MCF 10A (cell line): ENCODE measurements at regions not wholly inside any gene's neighbourhood (a gene's known extent, or its start where the extent isn't known, plus 50 kb on each side); places are given as distances from the start of the nearest gene placed in this dataset.

Experiments
- BruUV-seq: library from RNA; stranded (reverse); fragments of 400-500 nt; replicated peaks from 2 replicates; lab custom pipeline; 2021; lab: Mats Ljungman, UMichigan
- CTCF ChIA-PET: fragments of 300-600 bp; sonication (Branson Sonifier 250); formaldehyde crosslinking; extraction: SDS; loops from one replicate; lab custom pipeline; 2021; ENCODE audit warnings: antibody characterized with exemption, inconsistent platforms; lab: Yijun Ruan, JAX
- POLR2A ChIA-PET: fragments of 300-600, 350-650 bp; sonication (Branson Sonifier 250); formaldehyde crosslinking; extraction: SDS; loops from one replicate; lab custom pipeline; 2020; ENCODE audit warnings: antibody characterized with exemption, inconsistent platforms; lab: Yijun Ruan, JAX
- DNase-seq: peaks from one replicate; pipeline ENCODE4 v3.0.0-alpha.2; 2018; ENCODE audit not compliant: unreplicated experiment
- H3K27ac Mint-ChIP-seq: one replicate; pipeline ENCODE4 v1.8.0; 2022; ENCODE audit warnings: mild to moderate bottlenecking, low read depth, mixed read lengths; ENCODE audit not compliant: unreplicated experiment
- H3K27me3 Mint-ChIP-seq: one replicate; pipeline ENCODE4 v1.8.0; 2022; ENCODE audit warnings: mixed read lengths; ENCODE audit not compliant: insufficient read depth, unreplicated experiment
- H3K36me3 Mint-ChIP-seq: one replicate; pipeline ENCODE4 v1.8.0; 2022; ENCODE audit warnings: mild to moderate bottlenecking, moderate library complexity, mixed read lengths; ENCODE audit not compliant: insufficient read depth, unreplicated experiment
- H3K4me1 Mint-ChIP-seq: one replicate; pipeline ENCODE4 v1.8.0; 2022; ENCODE audit warnings: mixed read lengths; ENCODE audit not compliant: insufficient read depth, unreplicated experiment
- H3K4me3 Mint-ChIP-seq: one replicate; pipeline ENCODE4 v1.8.0; 2022; ENCODE audit warnings: mild to moderate bottlenecking, moderate library complexity, mixed read lengths; ENCODE audit not compliant: unreplicated experiment
- H3K9me3 Mint-ChIP-seq: one replicate; pipeline ENCODE4 v1.8.0; 2022; ENCODE audit warnings: mixed read lengths; ENCODE audit not compliant: unreplicated experiment
- intact Hi-C: fragments of 100-400 bp; cut with micrococcal nuclease; formaldehyde crosslinking; loops from 2 replicates; pipeline ENCODE4 v1.14.1; 2022
- TF ChIP-seq, protein P1 (sequence below): fragments of 200-600 bp; IDR thresholded peaks from one replicate; pipeline ENCODE4 v1.8.0; 2022; ENCODE audit warnings: antibody characterized with exemption, mild to moderate bottlenecking; ENCODE audit not compliant: unreplicated experiment

DNA sequence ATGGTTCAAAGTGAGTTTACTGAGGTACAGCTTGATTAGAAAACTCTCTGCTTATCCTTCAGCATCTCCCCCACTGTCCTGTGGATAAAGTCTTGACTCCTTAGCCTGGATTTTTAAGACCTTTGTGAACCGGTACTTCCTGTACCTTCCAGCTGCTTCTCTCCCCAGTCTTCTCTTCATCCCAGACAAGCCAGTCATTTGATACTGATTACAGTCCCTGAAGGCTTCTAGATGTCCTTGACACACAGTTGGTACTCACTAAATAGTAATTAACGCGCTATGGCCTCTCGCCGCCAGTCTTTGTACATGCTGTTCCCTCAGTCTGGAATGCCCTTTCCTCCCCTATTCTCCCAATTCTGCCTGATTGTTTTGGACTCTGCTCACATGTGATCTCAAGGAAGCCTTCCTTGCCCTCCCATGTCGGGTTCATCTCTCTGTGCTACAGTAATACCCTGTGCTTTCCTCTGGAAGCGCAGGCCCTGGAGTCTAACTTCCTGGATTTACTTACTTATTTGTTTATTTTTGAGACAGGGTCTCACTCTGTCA, 50.6 kb upstream of the PTGR2 start:
- Mint-ChIP-seq H3K27me3 (no peaks in the 10 kb centered on the region), H3K36me3 (no peaks in the 10 kb centered on the region), H3K4me1 (peaks cover 26% of the 10 kb centered on the region), H3K27ac (peak overlapping the region; percentile 53), H3K9me3 (no peaks in the 10 kb centered on the region), H3K4me3 (no peak overlapping the region)
- BruUV-seq = no TSS peak
- no peak for DNase-seq
- intact Hi-C loops = no loop called here
- TF ChIP-seq, protein P1, sequence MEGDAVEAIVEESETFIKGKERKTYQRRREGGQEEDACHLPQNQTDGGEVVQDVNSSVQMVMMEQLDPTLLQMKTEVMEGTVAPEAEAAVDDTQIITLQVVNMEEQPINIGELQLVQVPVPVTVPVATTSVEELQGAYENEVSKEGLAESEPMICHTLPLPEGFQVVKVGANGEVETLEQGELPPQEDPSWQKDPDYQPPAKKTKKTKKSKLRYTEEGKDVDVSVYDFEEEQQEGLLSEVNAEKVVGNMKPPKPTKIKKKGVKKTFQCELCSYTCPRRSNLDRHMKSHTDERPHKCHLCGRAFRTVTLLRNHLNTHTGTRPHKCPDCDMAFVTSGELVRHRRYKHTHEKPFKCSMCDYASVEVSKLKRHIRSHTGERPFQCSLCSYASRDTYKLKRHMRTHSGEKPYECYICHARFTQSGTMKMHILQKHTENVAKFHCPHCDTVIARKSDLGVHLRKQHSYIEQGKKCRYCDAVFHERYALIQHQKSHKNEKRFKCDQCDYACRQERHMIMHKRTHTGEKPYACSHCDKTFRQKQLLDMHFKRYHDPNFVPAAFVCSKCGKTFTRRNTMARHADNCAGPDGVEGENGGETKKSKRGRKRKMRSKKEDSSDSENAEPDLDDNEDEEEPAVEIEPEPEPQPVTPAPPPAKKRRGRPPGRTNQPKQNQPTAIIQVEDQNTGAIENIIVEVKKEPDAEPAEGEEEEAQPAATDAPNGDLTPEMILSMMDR = no peak
- POLR2A ChIA-PET = interaction anchor here (0.6 to 12.4 kb wide), 6 partner anchors 14 to 218 kb away, joined by 3 to 250 read pairs (median 44); partner anchors contain the start of genes BBOF1, ENTPD5 and PTGR2
- CTCF ChIA-PET = interaction anchor here (0.7 kb wide), 1 partner anchor 73 kb away, joined by 4 read pairs; no protein-coding TSS in a partner anchor

DNA sequence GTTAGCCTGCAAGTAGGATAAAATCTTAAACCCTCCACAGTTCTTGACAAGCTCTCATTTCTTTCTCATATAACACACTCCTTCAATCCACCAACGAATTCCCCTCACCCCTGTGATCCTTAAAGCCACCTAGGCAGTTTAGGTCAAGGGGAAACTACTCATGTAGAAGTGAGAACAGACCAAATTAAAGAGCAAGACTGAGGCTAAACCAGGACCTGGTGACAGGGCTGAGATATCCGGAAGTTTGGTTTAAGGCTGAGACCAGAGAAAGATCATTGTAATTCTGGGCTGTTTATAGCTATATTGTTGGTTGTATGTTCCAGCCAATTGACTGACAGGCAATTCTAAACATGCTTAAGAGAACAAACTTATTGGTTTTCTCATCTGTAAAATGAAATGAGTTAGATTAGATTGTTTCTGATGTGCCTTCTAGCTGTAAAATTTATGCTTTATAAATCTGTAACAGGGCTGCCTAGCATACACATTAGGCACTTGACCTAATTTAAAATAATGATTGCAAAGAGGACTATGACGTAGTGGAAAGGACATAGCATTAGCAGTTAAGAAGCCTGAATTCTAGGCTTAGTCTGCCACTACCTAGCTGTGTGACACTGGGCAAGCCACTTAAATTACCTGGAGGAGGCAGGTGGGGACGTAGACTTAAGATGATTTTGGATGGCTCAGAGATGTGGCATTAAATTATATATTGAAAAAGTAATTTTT, 53.9 kb upstream of the PTGR2 start:
- CTCF ChIA-PET = interaction anchor here (0.6 to 4.1 kb wide), 7 partner anchors 11 to 69 kb away, joined by 3 to 23 read pairs (median 6); a partner anchor contains a TSS
- intact Hi-C loops = no loop called here
- no peaks in the 10 kb centered on the region for H3K36me3 Mint-ChIP-seq
- DNase-seq = no peak
- TF ChIP-seq, protein P1 = no peak
- no TSS peak for BruUV-seq
- no peak overlapping the region for H3K27ac Mint-ChIP-seq
- H3K4me3 Mint-ChIP-seq = no peak overlapping the region
- no peaks in the 10 kb centered on the region for H3K9me3 Mint-ChIP-seq
- POLR2A ChIA-PET = interaction anchor here (0.6 to 12.4 kb wide), 9 partner anchors 9 to 639 kb away, joined by 3 to 250 read pairs (median 10); partner anchors contain the start of genes PTGR2 and ZNF410
- peaks cover 33% of the 10 kb centered on the region for H3K4me1 Mint-ChIP-seq
- no peaks in the 10 kb centered on the region for H3K27me3 Mint-ChIP-seq

DNA sequence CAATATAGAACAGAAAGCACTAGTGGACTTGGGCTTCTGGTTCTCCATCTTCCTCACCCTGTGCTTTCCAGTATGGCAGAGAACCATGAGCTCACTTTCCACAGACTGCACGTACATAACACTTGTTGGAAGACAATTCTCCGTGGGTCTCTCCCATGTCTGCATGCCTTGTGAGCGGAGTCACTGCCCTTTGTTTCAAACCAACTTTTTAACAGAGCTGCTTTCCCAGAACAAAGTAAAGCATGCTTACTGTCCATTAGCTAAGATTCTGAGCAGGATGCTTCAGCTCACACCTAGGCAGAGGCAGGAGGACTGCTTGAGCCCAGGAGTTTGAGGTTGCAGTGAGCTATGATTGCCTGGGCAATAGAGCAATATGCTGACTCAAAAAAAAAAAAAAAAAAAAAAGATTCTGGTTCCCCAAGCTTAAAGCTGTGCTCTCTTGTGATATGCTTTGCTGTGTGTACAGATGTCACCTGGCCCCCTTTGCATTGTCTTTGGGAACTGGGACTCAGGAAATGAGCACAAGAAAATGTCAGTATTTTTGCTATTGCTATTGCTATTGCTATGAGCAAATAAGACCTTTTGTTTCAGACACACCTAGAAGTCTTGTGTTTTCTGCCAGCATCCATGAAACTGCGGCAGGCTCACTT, 54.6 kb upstream of the PTGR2 start:
- Mint-ChIP-seq H3K27ac (no peak overlapping the region), H3K27me3 (no peaks in the 10 kb centered on the region), H3K4me1 (peaks cover 26% of the 10 kb centered on the region), H3K4me3 (no peak overlapping the region), H3K9me3 (no peaks in the 10 kb centered on the region), H3K36me3 (no peaks in the 10 kb centered on the region)
- BruUV-seq = no TSS peak
- no peak for DNase-seq
- intact Hi-C loops = no loop called here
- TF ChIP-seq, protein P1 = no peak
- ChIA-PET CTCF (interaction anchor here (0.6 to 4.1 kb wide), 7 partner anchors 10 to 145 kb away, joined by 3 to 23 read pairs (median 6); a partner anchor contains a TSS), POLR2A (interaction anchor here (0.6 to 12.4 kb wide), 13 partner anchors 9 to 638 kb away, joined by 3 to 250 read pairs (median 8); partner anchors contain the start of genes PTGR2 and ZNF410)
